ENCODE measurements at regions not wholly inside any gene's neighbourhood (a gene's known extent, or its start where the extent isn't known, plus 50 kb on each side); places are given as distances from the start of the nearest gene placed in this dataset.

- no peaks in the 10 kb centered on the region for H3K4me1 ChIP-seq (ENCODE audit: insufficient read depth, low read length)
- BruUV-seq (replicated peaks) = no TSS peak
- no peak overlapping the region for H2AFZ ChIP-seq (ENCODE audit: low read length)
- intact Hi-C loops (cut with micrococcal nuclease) = no loop called here
- POLR2A ChIA-PET (ENCODE audit: unreplicated experiment) = no interaction called here
- H3K4me3 ChIP-seq (ENCODE audit: low read length) = no peak overlapping the region
- no peaks in the 10 kb centered on the region for H3F3A ChIP-seq (ENCODE audit: low read length, unreplicated experiment)
- peak; percentile 71 for ATAC-seq
- no peak overlapping the region for H3K4me2 ChIP-seq (ENCODE audit: low read length)
- no peak overlapping the region for H3K9ac ChIP-seq (ENCODE audit: low read length)
- TF ChIP-seq EZH2 (IDR thresholded peaks at IDR 0.05; ENCODE audit: low read length, unreplicated experiment) = no peak
- TF ChIP-seq, protein P1, sequence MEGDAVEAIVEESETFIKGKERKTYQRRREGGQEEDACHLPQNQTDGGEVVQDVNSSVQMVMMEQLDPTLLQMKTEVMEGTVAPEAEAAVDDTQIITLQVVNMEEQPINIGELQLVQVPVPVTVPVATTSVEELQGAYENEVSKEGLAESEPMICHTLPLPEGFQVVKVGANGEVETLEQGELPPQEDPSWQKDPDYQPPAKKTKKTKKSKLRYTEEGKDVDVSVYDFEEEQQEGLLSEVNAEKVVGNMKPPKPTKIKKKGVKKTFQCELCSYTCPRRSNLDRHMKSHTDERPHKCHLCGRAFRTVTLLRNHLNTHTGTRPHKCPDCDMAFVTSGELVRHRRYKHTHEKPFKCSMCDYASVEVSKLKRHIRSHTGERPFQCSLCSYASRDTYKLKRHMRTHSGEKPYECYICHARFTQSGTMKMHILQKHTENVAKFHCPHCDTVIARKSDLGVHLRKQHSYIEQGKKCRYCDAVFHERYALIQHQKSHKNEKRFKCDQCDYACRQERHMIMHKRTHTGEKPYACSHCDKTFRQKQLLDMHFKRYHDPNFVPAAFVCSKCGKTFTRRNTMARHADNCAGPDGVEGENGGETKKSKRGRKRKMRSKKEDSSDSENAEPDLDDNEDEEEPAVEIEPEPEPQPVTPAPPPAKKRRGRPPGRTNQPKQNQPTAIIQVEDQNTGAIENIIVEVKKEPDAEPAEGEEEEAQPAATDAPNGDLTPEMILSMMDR (conservative IDR thresholded peaks at IDR 0.05; ENCODE audit: low read depth, low read length) = peak; percentile 49
- no peak overlapping the region for H3K27ac ChIP-seq (ENCODE audit: low read length)
- CTCF ChIA-PET = no interaction called here
- H4K20me1 ChIP-seq (ENCODE audit: low read length) = no peaks in the 10 kb centered on the region
- H3K27me3 ChIP-seq (ENCODE audit: low read length) = peaks cover 30% of the 10 kb centered on the region
- H3K79me2 ChIP-seq (ENCODE audit: low read length) = no peaks in the 10 kb centered on the region
- no peaks in the 10 kb centered on the region for H3K9me3 ChIP-seq (ENCODE audit: low read length)
- no peaks in the 10 kb centered on the region for H3K9me2 ChIP-seq (replicated peaks; ENCODE audit: low read length)
- H3K36me3 ChIP-seq (ENCODE audit: low read depth, low read length) = no peaks in the 10 kb centered on the region
- peak; percentile 20 for DNase-seq
Observed at GRCh38 chr15:99909592-99910295, 176.5 kb upstream of the LYSMD4 start.

- Histone ChIP-seq H2AFZ (ENCODE audit: low read length) (no peak overlapping the region), H4K20me1 (ENCODE audit: low read length) (no peaks in the 10 kb centered on the region), H3K9me3 (ENCODE audit: low read length) (no peaks in the 10 kb centered on the region), H3K4me3 (ENCODE audit: low read length) (no peak overlapping the region), H3K27ac (ENCODE audit: low read length) (no peak overlapping the region), H3F3A (ENCODE audit: low read length, unreplicated experiment) (no peaks in the 10 kb centered on the region), H3K9ac (ENCODE audit: low read length) (no peak overlapping the region), H3K4me1 (ENCODE audit: insufficient read depth, low read length) (no peaks in the 10 kb centered on the region), H3K79me2 (ENCODE audit: low read length) (no peaks in the 10 kb centered on the region), H3K4me2 (ENCODE audit: low read length) (no peak overlapping the region), H3K36me3 (ENCODE audit: low read depth, low read length) (no peaks in the 10 kb centered on the region), H3K9me2 (replicated peaks; ENCODE audit: low read length) (no peaks in the 10 kb centered on the region), H3K27me3 (ENCODE audit: low read length) (peaks cover 48% of the 10 kb centered on the region)
- DNase-seq (no peak), ATAC-seq (no peak)
- POLR2A ChIA-PET (ENCODE audit: unreplicated experiment) = no interaction called here
- no TSS peak for BruUV-seq (replicated peaks)
- CTCF ChIA-PET = no interaction called here
- intact Hi-C loops (cut with micrococcal nuclease) = no loop called here
- TF ChIP-seq EZH2phosphoT487 (IDR thresholded peaks at IDR 0.05; ENCODE audit: borderline replicate concordance, low read length) (no peak), EZH2 (IDR thresholded peaks at IDR 0.05; ENCODE audit: low read length, unreplicated experiment) (no peak)
- TF ChIP-seq, protein P1 (conservative IDR thresholded peaks at IDR 0.05; ENCODE audit: low read depth, low read length) = no peak
Observed at GRCh38 chr15:99907698-99908097, 174.5 kb upstream of the LYSMD4 start.

DNA sequence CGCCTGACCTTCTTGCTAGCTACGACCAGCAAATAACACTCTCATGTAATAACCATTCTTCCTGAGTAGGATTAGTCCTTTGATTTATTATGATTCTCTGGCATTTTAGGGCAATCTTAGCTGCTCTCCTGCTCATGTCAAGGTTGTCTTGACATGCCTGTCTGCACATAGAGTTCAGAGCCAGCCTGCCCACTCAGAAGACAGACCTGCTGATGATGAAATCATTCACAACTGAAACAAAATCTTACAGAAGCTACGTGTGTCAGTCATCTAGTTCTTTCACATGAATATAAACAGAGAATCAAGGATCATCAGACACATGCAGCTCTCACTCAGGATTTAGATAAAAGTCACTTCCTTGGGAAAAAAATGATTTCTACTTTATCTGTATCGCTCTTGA, 173.6 kb upstream of the LYSMD4 start:
- intact Hi-C loops (cut with micrococcal nuclease) = no loop called here
- Histone ChIP-seq H3K27ac (ENCODE audit: low read length) (no peak overlapping the region), H3K79me2 (ENCODE audit: low read length) (no peaks in the 10 kb centered on the region), H2AFZ (ENCODE audit: low read length) (no peak overlapping the region), H3K4me2 (ENCODE audit: low read length) (no peak overlapping the region), H3K27me3 (ENCODE audit: low read length) (peaks cover 57% of the 10 kb centered on the region), H3K4me1 (ENCODE audit: insufficient read depth, low read length) (no peaks in the 10 kb centered on the region), H3F3A (ENCODE audit: low read length, unreplicated experiment) (no peaks in the 10 kb centered on the region), H3K9me2 (replicated peaks; ENCODE audit: low read length) (no peaks in the 10 kb centered on the region), H3K9me3 (ENCODE audit: low read length) (no peaks in the 10 kb centered on the region), H3K9ac (ENCODE audit: low read length) (no peak overlapping the region), H4K20me1 (ENCODE audit: low read length) (no peaks in the 10 kb centered on the region), H3K36me3 (ENCODE audit: low read depth, low read length) (no peaks in the 10 kb centered on the region), H3K4me3 (ENCODE audit: low read length) (no peak overlapping the region)
- no peak for DNase-seq
- ChIA-PET POLR2A (ENCODE audit: unreplicated experiment) (no interaction called here), CTCF (no interaction called here)
- no peak for TF ChIP-seq EZH2 (IDR thresholded peaks at IDR 0.05; ENCODE audit: low read length, unreplicated experiment)
- no TSS peak for BruUV-seq (replicated peaks)
- no peak for ATAC-seq
